ENCODE measurements at regions not wholly inside any gene's neighbourhood (a gene's known extent, or its start where the extent isn't known, plus 50 kb on each side); places are given as distances from the start of the nearest gene placed in this dataset.
"Not testable (repeated sequence)": the region's sequence is repeated elsewhere in the genome, so short reads cannot be mapped to it uniquely, and the experiment has no call there.

DNA sequence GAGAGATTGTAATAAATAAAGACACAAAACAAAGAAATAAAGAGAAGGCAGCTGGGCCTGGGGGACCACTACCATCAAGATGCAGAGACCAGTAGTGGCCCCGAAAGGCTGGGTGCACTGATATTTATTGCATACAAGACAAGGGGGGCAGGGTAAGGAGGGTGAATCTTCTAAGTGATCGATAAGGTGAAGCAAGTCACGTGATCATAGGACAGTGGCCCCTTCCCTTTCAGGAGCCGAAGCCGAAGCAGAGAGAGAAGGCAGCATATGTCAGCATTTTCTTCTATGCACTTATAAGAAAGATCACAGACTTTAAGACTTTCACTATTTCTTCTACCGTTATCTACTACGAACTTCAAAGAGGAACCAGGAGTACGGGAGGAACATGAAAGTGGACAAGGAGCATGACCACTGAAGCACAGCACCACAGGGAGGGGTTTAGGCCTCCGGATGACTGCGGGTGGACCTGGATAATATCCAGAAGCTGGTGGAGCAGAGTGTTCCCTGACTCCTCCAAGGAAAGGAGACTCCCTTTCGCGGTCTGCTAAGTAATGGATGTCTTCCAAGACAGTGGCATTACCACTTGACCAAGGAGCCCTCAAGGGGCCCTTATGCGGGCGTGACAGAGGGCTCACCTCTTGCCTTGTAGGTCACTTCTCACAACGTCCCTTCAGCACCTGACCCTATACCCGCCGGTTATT lies 126.4 kb downstream of the RBM46 start:
- not testable (repeated sequence) for DNase-seq

DNA sequence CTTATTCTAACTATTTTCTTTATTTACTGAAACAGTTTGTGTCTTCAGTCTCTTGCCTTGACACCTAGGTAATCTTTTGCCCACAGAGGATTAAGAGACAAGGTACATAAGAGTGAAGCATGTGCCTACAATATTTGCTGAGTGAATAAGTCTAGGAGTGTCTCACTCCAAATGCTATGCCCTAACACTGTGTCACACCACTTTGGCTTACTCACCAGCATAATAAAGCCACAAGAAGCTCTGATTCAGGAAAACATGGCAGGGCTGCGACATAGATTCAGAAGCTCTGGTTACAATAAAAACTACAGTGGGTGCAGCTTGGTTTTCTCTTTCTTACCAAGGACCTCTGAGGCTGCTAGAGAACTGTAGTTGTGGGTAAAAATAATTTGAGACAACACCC lies 127.1 kb downstream of the RBM46 start:
- DNase-seq: no peak

DNA sequence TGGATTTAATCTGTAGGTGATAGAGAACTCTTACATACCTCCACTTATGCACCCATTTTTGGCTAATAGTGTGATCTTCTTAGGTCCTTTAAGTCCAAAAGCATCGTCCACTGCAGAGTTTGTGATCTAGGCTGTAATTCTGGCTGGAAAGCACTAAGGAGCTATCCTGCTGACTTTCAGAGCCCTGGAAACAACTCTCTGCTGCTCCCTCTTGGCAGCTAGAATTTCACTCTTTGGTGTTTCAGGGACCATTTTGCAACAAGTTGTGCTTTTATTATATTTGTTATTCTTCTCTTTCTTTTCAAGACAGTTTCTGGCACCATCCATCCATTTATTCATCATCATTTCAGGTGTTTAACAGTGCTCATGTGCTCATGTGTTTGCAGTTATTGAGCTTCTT lies 130.0 kb downstream of the RBM46 start:
- DNase-seq: no peak

DNA sequence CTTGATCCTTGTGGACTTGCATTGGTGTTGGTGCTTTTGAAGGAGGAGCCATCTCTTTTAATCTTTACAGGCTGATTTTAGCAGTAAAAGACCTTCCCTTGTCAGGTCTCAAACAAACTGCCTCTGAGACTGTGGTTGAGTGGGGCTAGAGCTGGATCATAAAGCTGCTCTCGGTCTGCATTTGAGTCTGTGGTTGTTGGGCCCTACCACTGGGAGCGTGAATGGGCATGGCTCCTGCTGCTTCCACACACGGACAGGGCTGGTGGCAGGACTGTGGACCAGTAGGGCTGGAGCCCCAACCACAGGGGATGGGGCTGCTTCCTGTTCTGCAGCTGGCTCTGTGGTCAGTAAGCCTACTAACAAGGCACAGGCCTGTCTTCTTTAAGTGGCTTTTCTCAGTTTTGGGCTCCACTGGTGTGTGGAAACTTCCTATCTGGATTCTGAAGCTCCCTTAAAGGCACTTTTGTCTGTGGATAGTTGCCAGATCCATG lies 130.6 kb downstream of the RBM46 start:
- DNase-seq: no peak

DNA sequence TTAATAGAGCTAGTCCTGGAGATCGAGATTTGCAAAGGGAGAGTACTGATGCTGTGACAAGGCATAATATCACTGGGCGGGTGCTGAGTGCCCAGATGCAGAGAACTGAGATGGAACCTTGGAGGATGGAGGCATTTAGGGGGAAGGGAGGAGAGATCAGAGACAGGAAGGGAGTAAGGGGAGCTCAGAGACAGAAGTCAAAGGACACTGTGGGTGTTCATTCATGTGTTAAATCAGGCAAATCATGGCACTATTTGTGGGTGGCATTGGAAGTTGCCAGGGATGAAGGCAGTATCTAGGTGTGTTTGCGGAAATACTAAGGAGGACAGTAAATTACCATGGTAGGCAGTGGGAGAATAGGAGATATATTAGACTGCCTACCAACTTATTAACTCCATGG lies 135.0 kb downstream of the RBM46 start:
- DNase-seq: no peak

DNA sequence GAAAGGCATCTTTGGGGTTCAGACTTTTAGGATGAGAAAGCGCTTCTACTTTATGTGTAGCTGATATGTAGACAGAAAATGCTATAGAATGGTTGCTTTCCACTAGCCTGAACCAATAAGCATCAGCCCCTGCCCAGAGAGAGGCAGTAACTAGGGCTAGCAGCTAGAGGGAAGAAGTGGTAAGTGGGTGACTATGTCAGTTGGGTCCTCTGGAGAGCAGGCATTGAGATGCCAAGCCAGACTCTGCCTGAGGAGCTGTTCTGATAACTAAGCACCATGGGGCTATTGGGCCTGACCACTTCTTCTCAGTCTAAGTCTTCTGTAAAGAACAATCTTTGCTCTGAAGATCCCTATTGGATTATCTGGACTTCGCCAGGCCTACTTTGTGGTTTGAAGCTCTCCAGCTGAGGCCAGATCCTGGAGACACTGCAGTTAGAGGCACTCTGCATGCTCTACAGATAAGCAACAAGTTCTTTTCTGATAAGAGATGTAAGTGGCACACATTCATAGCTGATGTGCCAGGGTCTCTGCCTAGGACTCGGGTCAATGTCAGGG lies 146.1 kb downstream of the RBM46 start:
- DNase-seq: no peak

DNA sequence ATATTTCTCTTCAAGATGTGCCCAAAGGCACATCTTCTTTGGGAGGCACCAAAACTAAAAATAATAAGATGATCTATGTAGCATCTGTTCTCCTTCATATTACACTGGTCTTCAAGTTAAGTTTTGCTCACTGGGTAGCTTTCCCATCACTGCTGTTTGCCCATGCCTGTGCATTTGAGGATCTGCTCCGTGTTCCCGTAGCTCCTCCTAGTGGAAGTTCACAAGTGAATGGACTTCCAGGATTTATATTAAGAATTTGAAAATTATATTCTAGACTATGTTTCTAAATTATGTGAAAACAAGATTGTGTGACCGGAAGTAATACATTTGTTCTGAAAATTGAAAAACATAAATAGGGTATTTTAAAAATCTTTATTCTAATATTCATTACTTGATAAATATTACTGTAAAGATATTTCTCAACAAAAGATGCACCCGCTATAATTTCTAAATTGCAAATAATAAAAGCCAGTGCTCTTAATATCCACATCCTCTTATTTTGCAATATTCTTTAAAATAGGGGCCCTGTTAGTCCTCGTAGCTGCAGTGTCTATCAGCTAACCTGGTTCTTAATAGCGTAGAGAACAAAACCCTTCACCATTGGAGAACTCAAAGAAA lies 147.7 kb downstream of the RBM46 start:
- no peak for DNase-seq

DNA sequence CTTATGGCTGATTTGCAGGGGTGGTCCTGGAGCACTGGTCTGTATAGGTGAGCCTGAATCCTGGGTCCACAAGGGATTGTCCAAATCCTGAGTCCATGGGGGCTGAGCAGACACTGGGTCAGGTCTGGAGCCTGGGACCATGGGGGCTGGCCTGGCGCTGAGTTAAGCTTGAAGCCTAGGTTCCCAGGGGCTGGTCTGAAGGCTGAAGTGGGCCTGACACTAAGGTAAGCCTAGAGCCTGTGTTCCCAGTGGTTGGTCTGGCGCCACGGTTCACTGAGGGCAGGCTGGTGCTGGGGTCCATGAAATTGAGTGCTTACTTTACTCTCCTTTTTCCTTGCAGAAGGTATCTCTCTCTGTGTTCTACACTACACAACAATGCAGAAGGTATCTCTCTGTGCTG lies 155.8 kb downstream of the RBM46 start:
- DNase-seq: no peak

DNA sequence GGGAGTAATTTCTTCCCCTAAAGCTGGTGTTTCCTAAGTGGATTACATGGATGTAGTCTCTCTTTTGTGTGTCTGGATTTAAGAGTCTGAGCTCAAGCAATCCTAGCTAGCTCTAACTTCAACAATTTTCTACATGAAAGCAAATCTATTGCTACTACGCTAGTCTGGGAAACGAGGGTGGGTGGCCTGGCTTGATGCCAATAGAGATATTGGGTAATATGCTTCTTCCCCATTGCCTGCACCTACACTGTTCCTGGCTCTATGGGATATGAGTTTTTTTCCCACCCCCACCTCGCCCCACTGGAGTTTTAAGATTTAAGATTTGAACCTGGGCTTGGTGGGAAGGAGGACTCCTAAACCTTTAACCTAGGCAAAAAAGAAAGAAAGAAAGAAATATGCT lies 158.8 kb downstream of the RBM46 start:
- no peak for DNase-seq

DNA sequence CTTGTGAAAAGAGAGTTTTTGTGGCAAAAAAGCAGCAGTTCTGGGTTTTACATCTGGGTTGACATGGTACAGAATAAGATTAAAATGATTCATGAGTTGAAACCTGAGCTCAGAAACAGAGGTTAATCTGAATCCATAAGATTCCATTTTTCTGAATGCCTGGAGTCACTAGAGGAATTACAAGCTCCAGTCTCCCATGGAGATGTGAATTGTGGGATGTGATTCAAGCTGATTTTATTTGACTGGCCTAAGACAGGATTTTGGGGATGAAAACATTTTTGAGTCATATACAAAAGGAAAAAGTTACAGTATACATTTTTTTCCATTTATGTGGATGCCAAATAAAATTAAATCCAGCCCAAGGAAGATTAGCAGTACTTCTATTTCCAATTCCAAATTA lies 161.1 kb downstream of the RBM46 start:
- DNase-seq: no peak

DNA sequence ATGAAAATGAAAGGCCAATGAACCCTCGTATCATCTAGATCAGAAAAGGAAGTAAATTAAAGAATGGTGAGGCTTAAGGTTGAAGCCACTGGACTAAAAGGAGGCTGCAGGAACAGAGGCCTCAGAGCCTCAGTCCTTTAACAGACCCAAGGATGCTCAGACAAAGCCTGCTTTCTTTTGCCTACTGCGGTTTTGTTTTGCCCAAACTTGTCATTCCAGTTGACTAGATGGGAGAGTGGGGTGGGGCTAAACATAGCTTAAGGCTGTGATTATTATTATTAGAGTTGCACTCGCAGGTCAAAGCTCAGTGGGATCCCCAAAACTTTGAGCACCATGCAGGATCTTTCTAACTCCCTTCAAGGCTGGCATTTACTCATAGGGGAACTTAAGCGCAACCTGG lies 163.9 kb downstream of the RBM46 start:
- DNase-seq: no peak

DNA sequence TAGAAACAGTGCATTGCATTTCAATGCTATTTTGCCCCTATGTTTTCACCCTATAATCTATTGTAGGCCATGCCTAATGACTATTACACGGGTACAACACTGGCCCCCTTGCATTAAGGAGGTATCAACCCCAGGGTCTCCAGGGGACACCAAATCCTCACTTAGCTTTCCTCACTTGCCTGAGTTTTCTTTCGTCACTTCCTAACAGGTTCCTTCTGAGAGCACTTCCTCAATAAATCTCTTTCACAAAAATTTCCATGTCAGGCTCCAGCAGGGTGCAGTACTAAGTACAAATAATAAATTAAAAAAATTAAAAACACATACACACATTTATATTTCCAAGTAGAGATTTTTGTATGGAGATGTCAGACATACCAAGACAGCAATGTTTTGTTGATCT lies 165.0 kb downstream of the RBM46 start:
- DNase-seq: no peak

DNA sequence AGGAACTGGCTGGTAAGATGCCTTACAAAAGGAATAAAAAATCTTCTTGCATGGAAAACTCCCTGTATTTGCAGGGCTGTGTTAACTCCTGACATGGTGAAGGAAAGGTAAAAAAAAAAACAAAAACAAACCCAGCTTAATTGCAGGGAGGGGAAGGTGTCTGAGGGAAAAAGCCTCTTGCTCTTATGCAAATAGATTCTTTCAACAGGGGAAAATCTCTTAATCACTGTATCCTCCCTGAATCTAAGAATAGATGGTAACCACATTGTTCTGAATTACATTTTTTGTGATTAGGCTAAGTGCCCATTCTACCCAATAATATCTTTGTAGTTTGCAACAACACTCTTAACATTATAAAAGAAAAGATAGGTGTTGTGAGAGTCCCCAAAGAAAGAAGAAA lies 172.6 kb downstream of the RBM46 start:
- no peak for DNase-seq

DNA sequence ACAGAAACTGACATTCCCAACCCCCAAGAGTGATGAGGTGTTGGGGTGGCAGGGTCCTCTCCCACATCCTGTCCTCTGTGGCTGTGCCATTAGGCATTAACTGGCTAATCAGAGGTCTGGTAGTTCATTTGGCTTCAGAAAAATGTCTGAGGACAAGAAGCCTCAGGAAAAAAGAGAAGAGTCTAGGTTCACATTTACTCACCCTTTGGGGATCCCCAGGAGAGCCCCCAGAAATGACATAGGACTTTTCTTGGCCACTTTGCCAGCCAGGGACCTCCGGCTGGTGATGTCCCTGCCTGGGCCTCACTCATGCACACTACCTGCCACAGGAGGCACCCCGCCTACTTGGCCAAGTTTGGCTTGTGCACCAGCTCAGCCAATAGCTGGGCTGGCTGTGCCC lies 173.0 kb downstream of the RBM46 start:
- DNase-seq: no peak

DNA sequence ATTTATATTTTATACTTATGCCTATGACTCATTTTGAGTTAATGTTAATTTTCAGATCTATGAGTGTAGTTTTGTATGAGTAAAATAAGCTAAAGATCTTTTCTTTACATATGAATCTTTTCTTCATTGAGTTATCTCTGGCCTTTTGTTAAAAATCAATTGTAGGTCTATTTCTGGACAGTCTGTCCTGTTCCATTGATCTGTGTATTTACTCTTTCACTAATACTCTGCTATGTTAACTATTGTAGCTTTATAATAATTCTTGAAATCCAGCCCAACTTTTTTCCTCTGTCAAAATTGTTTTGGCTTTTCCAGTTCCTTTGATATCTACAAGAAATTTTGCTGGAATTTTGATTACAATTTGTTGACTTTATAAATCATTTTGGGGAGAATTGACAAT lies 177.0 kb downstream of the RBM46 start:
- DNase-seq: no peak

DNA sequence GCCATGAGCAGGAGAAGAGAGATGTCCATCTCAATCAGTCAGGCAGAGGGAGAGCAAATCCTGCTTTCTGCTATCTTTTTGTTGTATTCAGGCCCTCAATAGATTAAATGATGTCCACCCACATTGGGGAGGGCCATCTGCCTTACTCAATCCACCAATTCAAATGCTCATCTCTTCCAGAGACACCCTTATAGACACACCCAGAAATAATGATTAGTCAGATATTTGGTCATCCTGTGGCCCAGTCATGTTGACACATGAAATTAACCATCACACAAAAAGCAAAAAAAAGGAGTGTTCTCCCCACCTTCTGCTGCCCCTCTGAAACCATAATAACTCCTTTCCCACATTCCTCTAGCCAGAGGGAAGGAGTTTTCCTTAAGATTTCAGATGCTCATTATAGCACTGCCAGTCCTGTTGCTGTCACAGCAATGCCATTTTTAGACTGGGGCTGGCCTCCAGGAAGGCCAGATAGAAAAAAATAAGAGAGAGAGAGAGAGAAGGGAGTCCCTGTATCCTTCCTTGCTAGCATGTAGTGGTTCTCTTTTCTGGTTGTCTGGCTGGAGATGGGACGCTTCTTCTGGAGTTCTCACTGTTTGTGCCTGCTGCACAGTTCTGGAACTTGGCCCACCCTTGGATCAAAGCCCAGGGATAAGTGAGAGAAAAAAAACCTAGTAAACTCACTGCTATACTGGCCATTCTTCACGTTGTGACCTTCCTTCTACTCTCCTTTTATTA lies 177.7 kb downstream of the RBM46 start:
- peak in 27 of 58 donors; percentile 0 to 43 (median 11) for DNase-seq

DNA sequence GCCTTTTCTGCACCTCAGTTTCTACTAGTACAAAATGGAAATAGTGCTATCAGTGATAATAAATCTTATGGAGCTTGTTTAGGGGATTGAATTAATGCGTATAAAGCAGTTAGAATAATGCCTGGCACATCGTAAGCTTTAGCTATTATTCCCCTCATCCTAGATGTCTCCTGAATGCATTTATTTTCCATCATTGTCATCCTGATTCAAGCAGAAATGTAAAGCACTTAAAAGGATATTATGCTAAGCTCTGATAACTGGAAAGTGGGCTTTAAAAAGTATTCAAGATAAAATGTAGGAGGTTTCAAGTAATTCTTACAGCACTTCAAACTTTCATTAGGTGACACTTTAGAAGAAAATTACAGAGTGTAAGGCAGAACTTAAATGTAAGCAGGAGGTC lies 178.7 kb downstream of the RBM46 start:
- DNase-seq: no peak

DNA sequence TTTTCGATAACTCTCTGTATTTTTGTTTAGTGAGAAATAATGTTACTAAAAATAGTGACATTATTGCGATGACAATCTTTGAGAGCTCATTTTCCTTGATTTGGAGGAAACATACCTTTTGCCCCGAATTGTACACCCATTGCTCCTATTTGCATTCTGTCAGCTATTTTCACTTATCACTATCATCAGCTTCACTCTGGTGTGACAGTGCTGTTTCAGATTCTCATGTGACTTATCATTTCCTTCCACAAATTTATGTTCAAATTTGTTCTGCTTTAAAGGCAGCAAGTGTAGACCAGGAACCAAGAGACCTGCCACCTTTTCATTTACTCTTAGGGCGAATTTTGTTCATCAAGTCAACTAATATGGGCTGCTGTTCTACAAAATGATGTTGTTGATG lies 179.4 kb downstream of the RBM46 start:
- no peak for DNase-seq

DNA sequence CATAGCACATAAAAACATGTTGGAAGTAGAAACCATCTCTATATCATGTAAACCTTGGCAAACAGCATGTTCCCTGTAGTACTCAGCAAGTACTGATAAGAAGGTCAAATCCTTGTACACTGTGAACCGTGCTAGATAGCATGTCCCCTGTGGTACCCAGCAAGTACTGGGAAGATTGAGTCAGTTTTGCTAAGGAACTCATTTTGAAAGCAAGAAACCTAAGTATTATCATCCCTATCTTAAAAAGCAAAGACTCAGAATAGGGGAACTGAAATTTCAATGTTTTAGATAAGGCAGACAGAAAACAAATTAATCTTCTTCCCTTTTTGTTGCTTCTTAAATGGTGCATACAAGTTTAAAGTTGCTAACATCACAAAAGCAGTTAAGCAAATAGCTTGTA lies 180.2 kb downstream of the RBM46 start:
- DNase-seq: no peak

DNA sequence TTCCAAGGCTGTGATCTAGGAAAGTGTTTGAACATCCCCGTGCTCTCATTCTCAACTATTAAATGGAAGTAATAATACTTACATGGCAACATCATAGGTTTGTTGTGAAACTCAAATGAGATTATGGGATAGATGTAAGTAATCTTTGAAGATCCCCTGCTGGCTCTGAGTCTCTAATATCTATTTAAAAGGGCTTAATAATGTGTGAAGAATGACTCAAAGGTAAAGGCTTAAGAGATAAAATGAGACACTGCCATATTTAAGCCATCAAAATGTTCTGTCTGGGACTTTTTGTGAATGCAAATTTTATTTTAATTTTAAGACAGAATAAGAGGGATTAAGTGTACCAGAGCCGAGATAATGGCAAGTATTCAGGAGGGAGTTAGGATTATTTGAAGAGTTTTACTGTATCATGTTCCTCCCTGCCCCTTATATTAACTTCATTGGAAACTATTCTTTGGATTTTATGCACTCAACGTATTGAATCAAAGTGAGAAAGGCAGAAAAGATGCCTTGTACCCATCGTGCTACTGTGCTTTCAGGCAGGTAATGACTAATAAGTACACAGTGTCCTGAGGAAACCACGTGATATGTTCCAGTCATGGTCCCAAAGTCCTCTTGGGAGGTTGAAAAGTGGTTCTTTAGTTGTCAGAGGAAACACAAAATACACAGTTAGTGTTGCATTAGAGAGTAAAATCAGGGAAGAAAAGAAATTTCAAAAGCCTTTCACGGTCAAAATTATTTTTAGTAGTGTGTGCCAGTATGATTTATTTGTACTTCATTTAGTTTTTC lies 192.4 kb downstream of the RBM46 start:
- no peak for DNase-seq

DNA sequence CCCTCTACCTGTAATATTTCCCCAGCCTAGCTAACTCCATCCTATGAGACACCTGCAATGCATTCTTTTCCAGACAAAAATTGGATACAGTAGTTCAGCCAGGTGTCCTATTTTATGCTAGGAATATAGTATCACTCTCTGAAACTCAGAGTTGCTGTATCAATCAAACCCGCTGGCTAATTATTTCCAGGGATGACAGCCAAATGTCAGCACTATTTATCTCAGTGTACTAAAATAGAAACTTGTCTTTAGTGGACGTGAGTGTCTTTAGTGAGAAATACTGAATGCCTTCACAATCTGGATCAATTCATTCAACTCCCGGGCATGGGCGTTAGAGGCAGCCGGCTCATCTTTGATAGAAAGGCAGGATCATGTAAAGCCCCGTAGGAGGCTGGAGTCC lies 196.2 kb downstream of the RBM46 start:
- DNase-seq: no peak

Data from anterior cingulate cortex (tissue), 58 donors.